GM12891 (cell line): ENCODE measurements at regions not wholly inside any gene's neighbourhood (a gene's known extent, or its start where the extent isn't known, plus 50 kb on each side); places are given as distances from the start of the nearest gene placed in this dataset.

Experiments used
- POLR2A ChIP-seq: IDR thresholded peaks from 2 replicates; pipeline ENCODE4 v1.6.1; 2011; ENCODE audit warnings: low read depth, low read length, control low read depth
- POLR2AphosphoS5 ChIP-seq: IDR thresholded peaks from 2 replicates; pipeline ENCODE4 v1.6.1; 2011; ENCODE audit warnings: low read depth, low read length, control low read depth
- POU2F2 ChIP-seq: IDR thresholded peaks from 2 replicates; pipeline ENCODE4 v1.6.1; 2011; ENCODE audit warnings: low read depth, mild to moderate bottlenecking, control low read depth, low read length, moderate library complexity
- SPI1 ChIP-seq: IDR thresholded peaks from 2 replicates; pipeline ENCODE4 v1.6.1; 2011; ENCODE audit warnings: low read depth, low read length, control low read depth
- TAF1 ChIP-seq: IDR thresholded peaks from 2 replicates; pipeline ENCODE4 v1.6.1; 2011; ENCODE audit warnings: low read depth, low read length, control low read depth

DNA sequence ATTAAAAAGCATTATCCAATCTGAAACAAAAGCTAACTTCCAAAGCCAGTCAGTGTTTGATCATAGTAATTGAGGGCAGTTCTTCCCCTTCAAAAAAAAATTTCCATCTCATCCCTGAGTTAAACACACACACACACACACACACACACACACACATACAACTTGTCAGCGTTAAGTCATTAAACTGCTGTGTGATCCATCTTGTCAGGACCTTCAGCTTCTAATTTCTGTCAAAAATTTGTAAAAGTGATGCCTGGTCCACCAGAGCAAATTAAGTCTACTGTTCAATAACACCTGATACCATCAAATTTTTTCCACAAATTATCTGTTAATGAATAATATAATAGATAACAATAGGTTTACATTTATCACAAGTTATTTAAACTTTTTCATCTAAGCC is 198.7 kb downstream of the GPX5 start:
- TF ChIP-seq POLR2A (no peak), POLR2AphosphoS5 (no peak), TAF1 (no peak), POU2F2 (no peak), SPI1 (no peak)
